Duodenal mucosa (tissue), 2 donors: ENCODE measurements at regions not wholly inside any gene's neighbourhood (a gene's known extent, or its start where the extent isn't known, plus 50 kb on each side); places are given as distances from the start of the nearest gene placed in this dataset.
A peak's percentile ranks its signal among the peaks of the same experiment; 100 is the strongest.

ENCODE experiments used
- H3K27ac ChIP-seq: one replicate; pipeline ENCODE4 v1.7.0; 2013; ENCODE audit warnings: low read depth, low read length
- H3K27me3 ChIP-seq, 2 donors: one replicate each; pipeline ENCODE4 v1.7.0; 2013; ENCODE audit warnings: low read length in 2 of 2, control low read depth in 1 of 2; ENCODE audit not compliant: insufficient read depth in 2 of 2, control insufficient read depth in 1 of 2
- H3K36me3 ChIP-seq, 2 donors: one replicate each; pipeline ENCODE4 v1.7.0; 2013; ENCODE audit warnings: low read length in 2 of 2, control low read depth in 1 of 2; ENCODE audit not compliant: insufficient read depth in 2 of 2, control insufficient read depth in 1 of 2
- H3K4me1 ChIP-seq, 2 donors: one replicate each; pipeline ENCODE4 v1.7.0; 2013; ENCODE audit warnings: low read length in 2 of 2, control low read depth in 1 of 2; ENCODE audit not compliant: insufficient read depth in 2 of 2, control insufficient read depth in 1 of 2
- H3K4me3 ChIP-seq, 2 donors: one replicate each; pipeline ENCODE4 v1.7.0; 2013; ENCODE audit warnings: low read length in 2 of 2, low read depth in 1 of 2
- H3K9ac ChIP-seq, 2 donors: one replicate each; pipeline ENCODE4 v1.7.0; 2013; ENCODE audit warnings: low read length in 2 of 2, low read depth in 1 of 2
- H3K9me3 ChIP-seq, 2 donors: one replicate each; pipeline ENCODE4 v1.7.0; 2013; ENCODE audit warnings: low read length in 2 of 2, control low read depth in 1 of 2; ENCODE audit not compliant: control insufficient read depth in 1 of 2

DNA sequence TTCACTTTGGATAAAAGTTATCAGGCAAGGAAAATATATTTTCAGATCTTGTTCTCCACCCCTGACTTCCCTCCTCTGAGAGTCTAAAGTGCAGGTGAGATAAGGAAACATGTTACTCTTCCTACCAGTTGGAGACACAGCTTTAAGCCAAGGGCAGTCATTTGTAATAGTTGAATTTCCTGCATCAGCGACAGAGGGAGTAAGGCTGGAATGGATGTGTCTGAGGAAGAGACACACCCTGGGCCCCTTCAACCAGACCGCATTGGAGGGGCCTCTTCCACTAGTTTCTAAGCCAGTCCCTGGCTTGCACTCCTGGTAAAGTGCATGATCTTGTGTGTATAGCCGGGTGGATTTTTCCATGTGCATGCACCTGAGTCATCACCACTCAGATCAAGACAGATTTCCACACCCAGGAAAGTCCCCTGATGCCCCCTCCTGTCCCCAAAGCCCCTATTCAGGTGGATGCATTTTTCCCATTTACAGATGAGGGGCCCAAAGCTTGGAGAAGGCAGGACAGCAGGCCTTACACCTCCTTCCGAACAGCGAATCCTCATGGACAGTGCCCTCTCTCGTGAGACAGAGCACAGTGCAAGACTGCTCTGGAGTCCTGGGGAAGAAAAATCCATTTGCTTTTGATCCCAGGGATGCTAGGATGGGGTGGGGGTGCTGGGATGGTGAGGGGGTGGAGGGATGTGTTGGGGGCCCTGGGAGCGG lies 66.7 kb upstream of the SH3RF3 start:
- H3K36me3 ChIP-seq: no peaks in the 10 kb centered on the region
- H3K27ac ChIP-seq: no peak overlapping the region
- H3K9me3 ChIP-seq: no peaks in the 10 kb centered on the region
- H3K4me3 ChIP-seq: no peak overlapping the region
- H3K27me3 ChIP-seq: no peaks in the 10 kb centered on the region
- peak overlapping the region in 1 of 2 donors; percentile 2 for H3K9ac ChIP-seq
- H3K4me1 ChIP-seq: peaks cover 44 to 62% of the 10 kb centered on the region in 2 donors

DNA sequence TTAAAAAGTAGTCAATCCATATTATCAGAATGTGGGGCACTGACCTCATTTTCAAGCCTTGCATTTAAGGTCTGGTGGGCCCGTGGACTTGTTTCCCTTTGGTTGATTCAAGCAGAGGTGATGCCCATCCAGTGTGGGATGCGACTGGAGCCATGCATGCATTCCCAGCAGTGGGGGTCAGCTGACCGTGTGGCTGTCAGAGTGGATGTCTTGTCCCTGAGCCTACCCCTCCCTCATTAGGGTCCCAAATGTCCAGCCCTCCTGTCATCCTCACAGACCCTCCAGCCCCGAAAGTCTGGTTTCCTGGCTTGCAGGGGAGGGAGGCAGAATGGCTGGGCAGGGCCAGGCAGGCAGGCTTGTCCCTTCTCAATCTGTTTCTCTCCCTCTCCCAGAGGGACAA lies 67.3 kb upstream of the SH3RF3 start:
- H3K4me1 ChIP-seq: peaks cover 44 to 59% of the 10 kb centered on the region in 2 donors

DNA sequence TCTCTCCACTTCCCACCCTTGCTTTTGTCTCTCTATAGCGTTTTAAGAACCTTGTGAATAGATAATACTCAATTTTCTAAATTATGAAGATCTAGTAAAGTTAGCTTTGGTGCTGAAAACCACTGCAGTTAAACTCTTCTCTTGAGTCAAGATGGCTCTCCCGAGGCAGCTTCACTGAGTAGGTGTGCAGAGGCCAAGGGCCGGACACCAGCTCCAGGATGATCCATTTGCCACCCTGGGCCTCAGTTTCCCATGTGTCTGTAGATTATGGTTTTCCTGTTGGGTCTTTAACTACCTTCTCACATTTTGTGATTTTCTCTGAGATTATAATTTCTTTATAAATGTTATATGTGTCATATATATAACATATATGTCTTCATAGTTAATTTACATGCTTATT lies 68.5 kb upstream of the SH3RF3 start:
- Histone ChIP-seq H3K27me3 (no peaks in the 10 kb centered on the region), H3K4me1 (peaks cover 35 to 51% of the 10 kb centered on the region in 2 donors), H3K9ac (no peak overlapping the region), H3K36me3 (no peaks in the 10 kb centered on the region), H3K4me3 (no peak overlapping the region), H3K9me3 (no peaks in the 10 kb centered on the region), H3K27ac (no peak overlapping the region)

More for the DNA sequence above, 67.3 kb upstream of the SH3RF3 start:
- Histone ChIP-seq H3K27me3 (no peaks in the 10 kb centered on the region), H3K9me3 (no peaks in the 10 kb centered on the region), H3K9ac (peak overlapping the region in 1 of 2 donors; percentile 2), H3K4me3 (no peak overlapping the region), H3K36me3 (no peaks in the 10 kb centered on the region), H3K27ac (no peak overlapping the region)

DNA sequence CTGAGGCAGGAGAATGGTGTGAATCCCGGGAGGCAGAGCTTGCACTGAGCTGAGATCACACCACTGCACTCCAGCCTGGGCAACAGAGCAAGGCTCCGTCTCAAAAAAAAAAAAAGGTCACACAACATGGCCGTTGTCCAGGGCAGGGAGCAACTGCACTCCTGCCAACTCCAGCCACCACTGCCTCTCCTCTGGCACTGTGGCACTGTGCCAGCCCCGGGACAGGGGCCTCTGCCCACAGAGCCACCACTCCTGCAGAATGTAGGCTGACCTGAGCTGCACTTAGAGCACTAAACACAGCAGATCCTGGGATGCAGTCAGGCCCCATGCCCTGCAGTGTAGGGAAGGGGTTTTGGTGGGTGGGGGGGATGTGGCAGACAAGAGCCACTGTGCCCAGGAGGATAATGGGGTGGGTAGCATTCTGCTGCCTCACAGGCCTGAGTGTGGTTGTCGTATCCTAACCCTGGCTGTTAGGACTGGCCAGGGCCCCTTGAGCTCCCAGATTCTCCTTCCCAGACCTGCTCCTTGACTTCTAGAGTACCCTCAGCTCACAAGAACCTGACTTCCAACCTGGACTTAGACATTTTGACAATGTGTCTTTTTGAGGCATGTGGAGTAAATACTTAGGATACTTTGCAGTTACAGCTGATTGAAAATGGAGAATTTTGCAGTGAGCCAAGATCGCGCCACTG lies 69.4 kb upstream of the SH3RF3 start:
- Histone ChIP-seq H3K4me1 (peaks cover 29 to 43% of the 10 kb centered on the region in 2 donors), H3K27ac (no peak overlapping the region), H3K9ac (no peak overlapping the region), H3K27me3 (no peaks in the 10 kb centered on the region), H3K36me3 (no peaks in the 10 kb centered on the region), H3K9me3 (no peaks in the 10 kb centered on the region), H3K4me3 (no peak overlapping the region)

DNA sequence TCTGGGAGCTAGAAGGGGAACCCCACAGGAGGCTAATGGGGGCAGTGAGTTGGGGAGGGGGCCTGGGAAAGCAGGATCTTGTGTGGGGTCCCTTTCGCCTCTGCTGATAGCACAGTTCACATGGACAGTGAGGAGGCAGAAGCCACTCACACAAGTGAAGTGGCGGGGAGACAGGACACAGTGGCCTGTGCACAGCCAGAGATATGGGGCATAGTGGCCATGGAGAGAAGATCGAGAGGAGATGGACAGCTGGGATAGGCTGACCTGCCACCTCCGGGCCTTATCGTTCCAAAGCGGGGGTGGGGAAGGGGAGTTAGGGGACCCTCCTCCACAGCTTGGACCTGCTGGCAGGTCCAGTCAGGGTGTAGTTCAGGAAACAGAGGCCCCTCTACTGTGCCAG lies 69.8 kb upstream of the EDAR start:
- Histone ChIP-seq H3K4me1 (peaks cover 28 to 40% of the 10 kb centered on the region in 2 donors), H3K9me3 (no peaks in the 10 kb centered on the region)

DNA sequence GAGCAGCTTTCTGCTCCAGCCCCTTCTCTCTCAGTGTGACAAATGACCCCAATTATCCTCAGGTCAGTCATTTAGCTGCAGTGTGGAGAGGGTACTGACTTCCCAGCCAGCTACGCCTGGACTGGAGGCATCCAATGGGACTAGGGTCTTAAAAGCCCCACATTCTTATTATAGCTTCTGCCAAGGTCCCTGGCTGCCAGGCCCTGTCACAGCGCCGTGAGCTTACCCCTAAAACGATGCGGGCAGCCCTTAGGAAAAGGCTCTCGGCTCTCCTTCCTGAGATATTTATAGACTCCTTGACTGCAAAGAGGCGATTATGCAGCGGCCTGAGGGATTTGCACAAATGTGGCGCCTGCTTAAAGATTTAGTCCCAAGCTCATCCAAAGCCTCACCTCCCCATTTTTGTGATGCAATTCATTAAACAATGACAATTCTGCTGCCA lies 69.2 kb upstream of the EDAR start:
- Histone ChIP-seq H3K9me3 (no peaks in the 10 kb centered on the region), H3K27ac (no peak overlapping the region)

More for the DNA sequence above, 69.8 kb upstream of the EDAR start:
- Histone ChIP-seq H3K27ac (no peak overlapping the region), H3K27me3 (no peaks in the 10 kb centered on the region), H3K9ac (no peak overlapping the region), H3K4me3 (no peak overlapping the region), H3K36me3 (no peaks in the 10 kb centered on the region)

DNA sequence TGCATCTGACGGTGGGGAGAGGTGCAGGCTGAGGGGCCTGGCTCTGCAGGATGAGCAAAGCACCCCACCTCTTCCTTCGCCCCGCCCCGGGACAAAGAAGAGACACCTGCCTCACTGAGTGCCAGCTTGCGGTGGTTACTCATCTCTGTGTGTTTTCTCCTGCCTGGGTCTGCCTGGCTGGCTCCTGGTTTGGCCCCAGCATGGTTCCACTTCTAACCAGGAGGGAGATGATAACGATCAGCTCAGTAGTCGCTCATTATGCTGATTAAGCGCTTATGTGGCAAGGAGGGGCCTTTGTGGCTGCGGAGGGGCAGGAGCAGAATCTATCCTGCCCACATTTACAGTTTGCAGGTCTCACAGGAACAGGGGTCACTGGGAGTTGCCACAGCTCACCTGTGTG lies 68.7 kb upstream of the EDAR start:
- no peaks in the 10 kb centered on the region for H3K27me3 ChIP-seq
- no peak overlapping the region for H3K27ac ChIP-seq
- no peak overlapping the region for H3K4me3 ChIP-seq
- H3K36me3 ChIP-seq: no peaks in the 10 kb centered on the region
- peaks cover 18 to 29% of the 10 kb centered on the region in 2 donors for H3K4me1 ChIP-seq
- no peak overlapping the region for H3K9ac ChIP-seq
- H3K9me3 ChIP-seq: no peaks in the 10 kb centered on the region

More for the DNA sequence above, 69.2 kb upstream of the EDAR start:
- Histone ChIP-seq H3K27me3 (no peaks in the 10 kb centered on the region), H3K4me1 (peaks cover 22 to 34% of the 10 kb centered on the region in 2 donors), H3K4me3 (no peak overlapping the region), H3K9ac (no peak overlapping the region), H3K36me3 (no peaks in the 10 kb centered on the region)

DNA sequence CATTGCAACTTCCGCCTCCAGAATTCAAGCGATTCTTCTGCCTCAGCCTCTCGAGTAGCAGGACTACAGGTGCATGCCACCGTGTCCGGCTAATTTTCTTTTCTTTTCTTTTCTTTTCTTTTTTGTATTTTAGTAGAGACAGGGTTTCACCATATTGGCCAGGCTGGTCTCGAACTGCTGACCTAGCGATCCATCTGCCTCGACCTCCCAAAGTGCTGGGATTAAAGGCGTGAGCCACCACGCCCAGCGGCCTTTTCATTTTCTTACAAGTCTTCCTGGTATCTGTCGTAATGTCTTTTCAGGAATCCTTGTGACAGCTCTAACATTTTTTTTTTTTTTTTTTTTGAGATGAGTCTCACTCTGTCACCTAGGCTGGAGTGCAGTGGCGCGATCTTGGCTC lies 66.4 kb upstream of the EDAR start:
- H3K4me1 ChIP-seq: peaks cover 6 to 11% of the 10 kb centered on the region in 2 donors
- no peaks in the 10 kb centered on the region for H3K9me3 ChIP-seq
- no peak overlapping the region for H3K27ac ChIP-seq

DNA sequence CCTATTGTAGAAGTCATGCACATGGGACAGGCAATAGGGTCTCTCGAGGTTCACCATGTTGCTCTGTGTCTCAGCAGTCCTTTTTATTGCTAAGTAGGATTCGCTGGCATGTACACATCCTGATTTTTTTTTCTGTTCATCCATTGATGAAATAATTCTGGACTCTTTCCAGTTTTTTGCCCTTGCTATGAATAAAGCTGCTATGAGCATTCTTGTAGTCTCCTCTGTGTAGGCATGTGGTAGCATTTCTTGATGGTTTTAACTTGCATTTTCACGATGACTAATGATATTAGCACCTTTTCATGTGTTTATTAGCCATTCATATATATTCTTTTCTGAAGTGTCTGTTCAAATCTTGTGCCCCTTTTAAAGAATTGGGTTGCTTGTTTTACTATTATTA lies 65.8 kb upstream of the EDAR start:
- H3K9me3 ChIP-seq: no peaks in the 10 kb centered on the region
- H3K36me3 ChIP-seq: no peaks in the 10 kb centered on the region
- H3K4me3 ChIP-seq: no peak overlapping the region
- no peak overlapping the region for H3K27ac ChIP-seq
- no peak overlapping the region for H3K9ac ChIP-seq
- peaks cover 5% of the 10 kb centered on the region in 2 donors for H3K4me1 ChIP-seq
- no peaks in the 10 kb centered on the region for H3K27me3 ChIP-seq

More for the DNA sequence above, 66.4 kb upstream of the EDAR start:
- H3K27me3 ChIP-seq: no peaks in the 10 kb centered on the region
- H3K36me3 ChIP-seq: no peaks in the 10 kb centered on the region
- H3K9ac ChIP-seq: no peak overlapping the region
- H3K4me3 ChIP-seq: no peak overlapping the region

DNA sequence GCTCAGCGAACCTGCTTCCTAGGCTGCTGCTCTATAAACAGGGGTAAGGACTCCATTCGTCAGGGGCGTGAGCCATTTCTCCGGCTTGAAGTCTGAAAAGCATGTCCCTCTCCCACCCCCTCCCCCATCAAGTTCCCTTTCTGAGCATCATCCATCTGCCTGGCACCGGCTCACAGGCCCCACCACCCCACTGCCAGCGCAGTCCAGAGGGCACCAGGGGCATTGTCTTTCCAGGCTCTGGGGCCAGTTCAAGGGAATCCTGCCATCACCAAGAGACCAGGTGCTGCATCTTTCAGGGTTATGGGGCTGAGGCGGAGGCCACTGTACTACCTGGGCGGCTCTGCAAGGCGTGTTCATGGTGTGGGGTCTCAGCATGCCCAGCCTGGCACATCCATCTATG lies 64.7 kb upstream of the EDAR start:
- no peaks in the 10 kb centered on the region for H3K4me1 ChIP-seq
- no peaks in the 10 kb centered on the region for H3K9me3 ChIP-seq
- no peak overlapping the region for H3K9ac ChIP-seq
- no peaks in the 10 kb centered on the region for H3K27me3 ChIP-seq
- H3K4me3 ChIP-seq: no peak overlapping the region
- H3K36me3 ChIP-seq: no peaks in the 10 kb centered on the region
- H3K27ac ChIP-seq: no peak overlapping the region
